ENCODE measurements at regions not wholly inside any gene's neighbourhood (a gene's known extent, or its start where the extent isn't known, plus 50 kb on each side); places are given as distances from the start of the nearest gene placed in this dataset.

DNA sequence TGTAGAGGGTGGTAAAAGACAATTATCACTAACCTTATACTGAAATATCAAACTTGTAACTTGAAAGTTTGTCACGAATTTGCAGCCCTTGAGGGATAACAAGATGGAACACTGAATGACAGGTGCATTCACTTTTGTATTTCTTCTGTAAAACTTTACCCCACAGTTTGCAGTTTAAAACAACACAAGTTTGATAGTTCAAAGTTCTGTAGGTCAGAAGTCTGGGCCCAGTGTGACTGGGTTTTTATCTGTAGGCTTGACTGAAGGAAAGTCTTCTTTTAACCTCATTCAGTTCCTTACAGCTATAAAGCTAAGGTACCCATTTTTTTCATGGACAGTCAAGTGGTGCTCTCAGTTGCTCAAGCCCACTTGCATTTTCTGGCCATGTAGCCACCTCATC lies 257.1 kb upstream of the NRXN1 start (continued):
- TF ChIP-seq, protein P1, sequence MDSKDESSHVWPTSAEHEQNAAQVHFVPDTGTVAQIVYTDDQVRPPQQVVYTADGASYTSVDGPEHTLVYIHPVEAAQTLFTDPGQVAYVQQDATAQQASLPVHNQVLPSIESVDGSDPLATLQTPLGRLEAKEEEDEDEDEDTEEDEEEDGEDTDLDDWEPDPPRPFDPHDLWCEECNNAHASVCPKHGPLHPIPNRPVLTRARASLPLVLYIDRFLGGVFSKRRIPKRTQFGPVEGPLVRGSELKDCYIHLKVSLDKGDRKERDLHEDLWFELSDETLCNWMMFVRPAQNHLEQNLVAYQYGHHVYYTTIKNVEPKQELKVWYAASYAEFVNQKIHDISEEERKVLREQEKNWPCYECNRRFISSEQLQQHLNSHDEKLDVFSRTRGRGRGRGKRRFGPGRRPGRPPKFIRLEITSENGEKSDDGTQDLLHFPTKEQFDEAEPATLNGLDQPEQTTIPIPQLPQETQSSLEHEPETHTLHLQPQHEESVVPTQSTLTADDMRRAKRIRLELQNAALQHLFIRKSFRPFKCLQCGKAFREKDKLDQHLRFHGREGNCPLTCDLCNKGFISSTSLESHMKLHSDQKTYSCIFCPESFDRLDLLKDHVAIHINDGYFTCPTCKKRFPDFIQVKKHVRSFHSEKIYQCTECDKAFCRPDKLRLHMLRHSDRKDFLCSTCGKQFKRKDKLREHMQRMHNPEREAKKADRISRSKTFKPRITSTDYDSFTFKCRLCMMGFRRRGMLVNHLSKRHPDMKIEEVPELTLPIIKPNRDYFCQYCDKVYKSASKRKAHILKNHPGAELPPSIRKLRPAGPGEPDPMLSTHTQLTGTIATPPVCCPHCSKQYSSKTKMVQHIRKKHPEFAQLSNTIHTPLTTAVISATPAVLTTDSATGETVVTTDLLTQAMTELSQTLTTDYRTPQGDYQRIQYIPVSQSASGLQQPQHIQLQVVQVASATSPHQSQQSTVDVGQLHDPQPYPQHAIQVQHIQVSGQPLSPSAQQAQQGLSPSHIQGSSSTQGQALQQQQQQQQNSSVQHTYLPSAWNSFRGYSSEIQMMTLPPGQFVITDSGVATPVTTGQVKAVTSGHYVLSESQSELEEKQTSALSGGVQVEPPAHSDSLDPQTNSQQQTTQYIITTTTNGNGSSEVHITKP (tag by site-specific recombination; IDR thresholded peaks at IDR 0.05): no peak
- TF ChIP-seq ZBTB7A (tag by site-specific recombination; IDR thresholded peaks at IDR 0.05; ENCODE audit: low read depth) (no peak), REPIN1 (tag by site-specific recombination; IDR thresholded peaks at IDR 0.05; ENCODE audit: low read depth) (no peak), ZNF214 (tag by site-specific recombination; IDR thresholded peaks at IDR 0.05; ENCODE audit: borderline replicate concordance) (no peak), SCRT2 (tag by site-specific recombination; IDR thresholded peaks at IDR 0.05) (no peak), ZNF544 (tag by site-specific recombination; IDR thresholded peaks at IDR 0.05) (no peak), ZNF16 (tag by site-specific recombination; IDR thresholded peaks at IDR 0.05; ENCODE audit: low read depth) (no peak)
- TF ChIP-seq, protein P2, sequence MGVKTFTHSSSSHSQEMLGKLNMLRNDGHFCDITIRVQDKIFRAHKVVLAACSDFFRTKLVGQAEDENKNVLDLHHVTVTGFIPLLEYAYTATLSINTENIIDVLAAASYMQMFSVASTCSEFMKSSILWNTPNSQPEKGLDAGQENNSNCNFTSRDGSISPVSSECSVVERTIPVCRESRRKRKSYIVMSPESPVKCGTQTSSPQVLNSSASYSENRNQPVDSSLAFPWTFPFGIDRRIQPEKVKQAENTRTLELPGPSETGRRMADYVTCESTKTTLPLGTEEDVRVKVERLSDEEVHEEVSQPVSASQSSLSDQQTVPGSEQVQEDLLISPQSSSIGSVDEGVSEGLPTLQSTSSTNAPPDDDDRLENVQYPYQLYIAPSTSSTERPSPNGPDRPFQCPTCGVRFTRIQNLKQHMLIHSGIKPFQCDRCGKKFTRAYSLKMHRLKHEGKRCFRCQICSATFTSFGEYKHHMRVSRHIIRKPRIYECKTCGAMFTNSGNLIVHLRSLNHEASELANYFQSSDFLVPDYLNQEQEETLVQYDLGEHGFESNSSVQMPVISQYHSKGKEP (tag by site-specific recombination; IDR thresholded peaks at IDR 0.05): no peak

DNA sequence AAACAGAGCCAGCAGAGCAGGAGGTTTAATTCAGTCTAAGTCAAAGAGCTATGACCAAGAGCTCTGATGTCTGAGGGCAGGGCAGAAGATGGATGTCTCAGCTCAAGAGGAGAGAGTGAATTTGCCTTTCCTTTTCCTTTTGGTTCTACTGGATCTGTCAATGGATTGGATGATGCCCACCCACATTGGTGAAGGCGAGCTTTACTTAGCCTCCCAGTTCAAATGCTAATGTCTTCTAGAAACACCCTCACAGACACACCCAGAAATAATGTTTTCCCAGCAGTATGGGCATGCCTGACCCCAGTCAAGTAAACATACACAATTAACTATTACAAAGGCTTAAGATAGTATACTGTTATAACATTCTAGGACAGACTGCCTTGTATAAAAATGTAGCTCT lies 236.3 kb upstream of the NRXN1 start:
- Histone ChIP-seq H3K9me3 (ENCODE audit: control insufficient read depth, insufficient read depth, low read depth, low read length) (no peaks in the 10 kb centered on the region), H3K36me3 (ENCODE audit: control insufficient read depth in 2 of 2, insufficient read depth in 1 of 2, low read length in 2 of 2) (no peaks in the 10 kb centered on the region), H3K4me1 (ENCODE audit: control insufficient read depth, insufficient read depth, low read length) (no peaks in the 10 kb centered on the region), H3K27ac (ENCODE audit: extremely low read depth, low read depth, low read length) (no peak overlapping the region), H3K4me3 (ENCODE audit: low read depth, low read length) (no peak overlapping the region)
- POLR2A ChIA-PET: no interaction called here
- CTCF ChIA-PET: no interaction called here
- TF ChIP-seq ZNF266 (tag by site-specific recombination; IDR thresholded peaks at IDR 0.05; ENCODE audit: low read depth) (no peak), OVOL3 (tag by site-specific recombination; IDR thresholded peaks at IDR 0.05) (no peak), ZNF121 (tag by site-specific recombination; IDR thresholded peaks at IDR 0.05) (no peak), ZNF341 (tag by site-specific recombination; IDR thresholded peaks at IDR 0.05; ENCODE audit: low read depth) (no peak), ZXDB (tag by site-specific recombination; IDR thresholded peaks at IDR 0.05) (no peak), ZSCAN23 (tag by site-specific recombination; IDR thresholded peaks at IDR 0.05) (no peak), GLIS1 (tag by site-specific recombination; IDR thresholded peaks at IDR 0.05) (no peak), ZBTB17 (tag by site-specific recombination; IDR thresholded peaks at IDR 0.05) (no peak), ZNF791 (tag by site-specific recombination; IDR thresholded peaks at IDR 0.05) (no peak), FEZF1 (tag by site-specific recombination; IDR thresholded peaks at IDR 0.05) (no peak), ZNF391 (tag by site-specific recombination; IDR thresholded peaks at IDR 0.05; ENCODE audit: borderline replicate concordance, low read depth) (no peak), ZNF529 (tag by site-specific recombination; IDR thresholded peaks at IDR 0.05; ENCODE audit: insufficient replicate concordance) (no peak), ZNF202 (tag by site-specific recombination; IDR thresholded peaks at IDR 0.05; ENCODE audit: borderline replicate concordance) (no peak), ZNF785 (tag by site-specific recombination; IDR thresholded peaks at IDR 0.05) (no peak), ZNF184 (tag by site-specific recombination; IDR thresholded peaks at IDR 0.05) (no peak)
- TF ChIP-seq, protein P3, sequence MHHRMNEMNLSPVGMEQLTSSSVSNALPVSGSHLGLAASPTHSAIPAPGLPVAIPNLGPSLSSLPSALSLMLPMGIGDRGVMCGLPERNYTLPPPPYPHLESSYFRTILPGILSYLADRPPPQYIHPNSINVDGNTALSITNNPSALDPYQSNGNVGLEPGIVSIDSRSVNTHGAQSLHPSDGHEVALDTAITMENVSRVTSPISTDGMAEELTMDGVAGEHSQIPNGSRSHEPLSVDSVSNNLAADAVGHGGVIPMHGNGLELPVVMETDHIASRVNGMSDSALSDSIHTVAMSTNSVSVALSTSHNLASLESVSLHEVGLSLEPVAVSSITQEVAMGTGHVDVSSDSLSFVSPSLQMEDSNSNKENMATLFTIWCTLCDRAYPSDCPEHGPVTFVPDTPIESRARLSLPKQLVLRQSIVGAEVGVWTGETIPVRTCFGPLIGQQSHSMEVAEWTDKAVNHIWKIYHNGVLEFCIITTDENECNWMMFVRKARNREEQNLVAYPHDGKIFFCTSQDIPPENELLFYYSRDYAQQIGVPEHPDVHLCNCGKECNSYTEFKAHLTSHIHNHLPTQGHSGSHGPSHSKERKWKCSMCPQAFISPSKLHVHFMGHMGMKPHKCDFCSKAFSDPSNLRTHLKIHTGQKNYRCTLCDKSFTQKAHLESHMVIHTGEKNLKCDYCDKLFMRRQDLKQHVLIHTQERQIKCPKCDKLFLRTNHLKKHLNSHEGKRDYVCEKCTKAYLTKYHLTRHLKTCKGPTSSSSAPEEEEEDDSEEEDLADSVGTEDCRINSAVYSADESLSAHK (tag by site-specific recombination; IDR thresholded peaks at IDR 0.05): no peak
- TF ChIP-seq, protein P1 (tag by site-specific recombination; IDR thresholded peaks at IDR 0.05): no peak
